Testis (tissue), 2 donors: ENCODE measurements at regions not wholly inside any gene's neighbourhood (a gene's known extent, or its start where the extent isn't known, plus 50 kb on each side); places are given as distances from the start of the nearest gene placed in this dataset.

Source experiments
- POLR2A ChIP-seq: fragments of 450-650 bp; IDR thresholded peaks from one replicate; pipeline ENCODE4 v1.6.1; 2017; ENCODE audit warnings: antibody characterized with exemption, mild to moderate bottlenecking, moderate library complexity
- TF ChIP-seq, protein P1 (sequence below), 3 experiments: fragments of 450-650 bp in 2 of 3; fragments of 200-600 bp in 1 of 3; sonication (generic) in 1 of 3; IDR thresholded peaks; one replicate each; pipeline ENCODE4 v1.5.1; 2016 to 2019; ENCODE audit warnings: antibody characterized with exemption in 3 of 3, mild to moderate bottlenecking in 2 of 3, moderate library complexity in 1 of 3

DNA sequence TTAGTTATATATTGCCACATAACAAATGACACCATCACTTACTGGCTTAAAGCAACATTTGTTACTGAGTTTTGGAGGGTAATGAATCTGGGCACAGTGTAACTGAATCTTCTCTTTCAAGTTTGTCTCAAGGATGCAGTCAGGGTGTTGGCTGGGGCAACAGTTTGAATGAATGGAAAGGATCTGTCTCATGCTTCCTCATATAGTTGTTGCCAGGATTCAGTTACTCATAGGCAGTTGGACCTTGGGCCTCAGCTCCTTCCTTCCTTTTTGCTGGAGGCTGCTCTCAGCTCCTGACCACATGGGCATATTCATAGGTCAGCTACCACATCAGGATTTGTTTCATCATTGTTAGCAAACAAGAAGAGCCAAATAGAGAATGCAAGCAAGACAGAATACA lies 466.1 kb upstream of the MC4R start:
- TF ChIP-seq, protein P1, sequence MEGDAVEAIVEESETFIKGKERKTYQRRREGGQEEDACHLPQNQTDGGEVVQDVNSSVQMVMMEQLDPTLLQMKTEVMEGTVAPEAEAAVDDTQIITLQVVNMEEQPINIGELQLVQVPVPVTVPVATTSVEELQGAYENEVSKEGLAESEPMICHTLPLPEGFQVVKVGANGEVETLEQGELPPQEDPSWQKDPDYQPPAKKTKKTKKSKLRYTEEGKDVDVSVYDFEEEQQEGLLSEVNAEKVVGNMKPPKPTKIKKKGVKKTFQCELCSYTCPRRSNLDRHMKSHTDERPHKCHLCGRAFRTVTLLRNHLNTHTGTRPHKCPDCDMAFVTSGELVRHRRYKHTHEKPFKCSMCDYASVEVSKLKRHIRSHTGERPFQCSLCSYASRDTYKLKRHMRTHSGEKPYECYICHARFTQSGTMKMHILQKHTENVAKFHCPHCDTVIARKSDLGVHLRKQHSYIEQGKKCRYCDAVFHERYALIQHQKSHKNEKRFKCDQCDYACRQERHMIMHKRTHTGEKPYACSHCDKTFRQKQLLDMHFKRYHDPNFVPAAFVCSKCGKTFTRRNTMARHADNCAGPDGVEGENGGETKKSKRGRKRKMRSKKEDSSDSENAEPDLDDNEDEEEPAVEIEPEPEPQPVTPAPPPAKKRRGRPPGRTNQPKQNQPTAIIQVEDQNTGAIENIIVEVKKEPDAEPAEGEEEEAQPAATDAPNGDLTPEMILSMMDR (IDR thresholded peaks at IDR 0.05), result no peak
- TF ChIP-seq POLR2A, result no peak
